ENCODE measurements at regions not wholly inside any gene's neighbourhood (a gene's known extent, or its start where the extent isn't known, plus 50 kb on each side); places are given as distances from the start of the nearest gene placed in this dataset.
"Not testable (repeated sequence)": the region's sequence is repeated elsewhere in the genome, so short reads cannot be mapped to it uniquely, and the experiment has no call there.

DNA sequence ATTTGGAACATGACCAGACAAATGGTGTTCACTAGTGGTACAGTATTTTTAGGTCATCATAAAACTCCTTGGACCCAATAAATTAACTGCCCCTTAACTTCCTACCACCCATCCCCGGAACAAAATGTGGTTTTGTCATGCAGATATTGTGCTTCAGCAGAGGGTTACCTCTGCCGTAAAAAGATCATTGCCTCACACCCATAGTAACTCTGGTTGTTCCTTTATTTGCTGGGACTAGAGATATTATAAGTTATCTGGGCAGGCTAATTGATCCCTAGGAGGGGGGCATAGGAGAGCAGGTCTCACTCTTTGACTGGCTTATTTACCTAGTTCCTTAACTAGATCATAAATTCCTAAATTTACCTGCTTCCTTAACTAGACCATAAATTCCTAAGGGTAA is 1343.9 kb upstream of the CHAC2 start:
- no peak for TF ChIP-seq POLR2A (IDR thresholded peaks at IDR 0.05)
- TF ChIP-seq, protein P1, sequence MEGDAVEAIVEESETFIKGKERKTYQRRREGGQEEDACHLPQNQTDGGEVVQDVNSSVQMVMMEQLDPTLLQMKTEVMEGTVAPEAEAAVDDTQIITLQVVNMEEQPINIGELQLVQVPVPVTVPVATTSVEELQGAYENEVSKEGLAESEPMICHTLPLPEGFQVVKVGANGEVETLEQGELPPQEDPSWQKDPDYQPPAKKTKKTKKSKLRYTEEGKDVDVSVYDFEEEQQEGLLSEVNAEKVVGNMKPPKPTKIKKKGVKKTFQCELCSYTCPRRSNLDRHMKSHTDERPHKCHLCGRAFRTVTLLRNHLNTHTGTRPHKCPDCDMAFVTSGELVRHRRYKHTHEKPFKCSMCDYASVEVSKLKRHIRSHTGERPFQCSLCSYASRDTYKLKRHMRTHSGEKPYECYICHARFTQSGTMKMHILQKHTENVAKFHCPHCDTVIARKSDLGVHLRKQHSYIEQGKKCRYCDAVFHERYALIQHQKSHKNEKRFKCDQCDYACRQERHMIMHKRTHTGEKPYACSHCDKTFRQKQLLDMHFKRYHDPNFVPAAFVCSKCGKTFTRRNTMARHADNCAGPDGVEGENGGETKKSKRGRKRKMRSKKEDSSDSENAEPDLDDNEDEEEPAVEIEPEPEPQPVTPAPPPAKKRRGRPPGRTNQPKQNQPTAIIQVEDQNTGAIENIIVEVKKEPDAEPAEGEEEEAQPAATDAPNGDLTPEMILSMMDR (IDR thresholded peaks at IDR 0.05) = no peak
- H3K27me3 ChIP-seq = no peaks in the 10 kb centered on the region
- no peaks in the 10 kb centered on the region for H3K4me1 ChIP-seq
- no peaks in the 10 kb centered on the region for H3K9me3 ChIP-seq
- no peak overlapping the region for H3K4me3 ChIP-seq
- no peaks in the 10 kb centered on the region for H3K36me3 ChIP-seq
- H3K27ac ChIP-seq = no peak overlapping the region
- no peak for DNase-seq
- intact Hi-C loops (cut with DNase I; ENCODE audit: low total_unique reads) = no loop called here

DNA sequence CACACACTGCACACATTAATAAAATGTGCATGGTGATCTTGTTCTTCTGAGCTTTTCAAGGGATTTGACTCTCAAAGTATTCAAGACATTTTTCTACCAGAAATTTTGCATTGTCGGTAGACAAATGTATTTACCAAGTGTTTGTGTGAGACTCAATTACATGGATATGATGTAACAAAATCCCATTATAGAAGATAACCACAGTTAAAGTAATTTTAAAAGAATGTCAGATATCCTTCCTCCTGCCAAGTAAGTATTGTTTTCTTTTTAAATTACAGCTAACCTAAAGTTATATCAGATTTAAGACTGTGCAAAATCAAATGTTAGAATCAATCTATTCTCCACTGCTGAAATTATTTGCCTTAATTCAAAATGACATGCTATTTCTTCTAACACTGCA is 1344.5 kb upstream of the CHAC2 start:
- no peaks in the 10 kb centered on the region for H3K36me3 ChIP-seq
- H3K27me3 ChIP-seq = no peaks in the 10 kb centered on the region
- intact Hi-C loops (cut with DNase I; ENCODE audit: low total_unique reads) = no loop called here
- no peaks in the 10 kb centered on the region for H3K4me1 ChIP-seq
- H3K9me3 ChIP-seq = no peaks in the 10 kb centered on the region
- H3K27ac ChIP-seq = no peak overlapping the region
- H3K4me3 ChIP-seq = no peak overlapping the region
- DNase-seq = no peak
- no peak for TF ChIP-seq POLR2A (IDR thresholded peaks at IDR 0.05)
- TF ChIP-seq, protein P1 (IDR thresholded peaks at IDR 0.05) = no peak

DNA sequence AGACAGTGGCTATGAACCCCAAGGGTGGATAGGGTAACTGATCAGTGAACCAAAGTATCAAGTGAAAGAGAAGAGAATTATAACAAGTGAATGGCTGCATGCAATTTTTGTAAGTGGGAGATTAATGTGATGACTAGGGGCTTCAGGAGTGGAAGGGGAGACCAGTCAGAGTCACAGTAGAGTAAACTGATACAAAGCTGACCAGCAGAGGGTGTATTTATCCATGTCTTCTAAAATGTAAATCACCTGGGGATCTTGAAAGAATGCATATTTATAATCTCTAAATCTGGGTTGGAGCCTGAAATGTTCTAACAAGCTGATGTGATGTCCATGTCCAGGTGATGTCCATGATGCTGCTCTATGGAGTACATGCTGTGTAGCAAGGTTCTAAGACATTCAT is 1351.3 kb upstream of the CHAC2 start:
- Histone ChIP-seq H3K27me3 (no peaks in the 10 kb centered on the region), H3K9me3 (no peaks in the 10 kb centered on the region), H3K4me3 (no peak overlapping the region), H3K36me3 (no peaks in the 10 kb centered on the region), H3K27ac (no peak overlapping the region), H3K4me1 (no peaks in the 10 kb centered on the region)
- TF ChIP-seq POLR2A (IDR thresholded peaks at IDR 0.05) = no peak
- TF ChIP-seq, protein P1 (IDR thresholded peaks at IDR 0.05) = no peak
- no peak for DNase-seq
- intact Hi-C loops (cut with DNase I; ENCODE audit: low total_unique reads) = no loop called here

DNA sequence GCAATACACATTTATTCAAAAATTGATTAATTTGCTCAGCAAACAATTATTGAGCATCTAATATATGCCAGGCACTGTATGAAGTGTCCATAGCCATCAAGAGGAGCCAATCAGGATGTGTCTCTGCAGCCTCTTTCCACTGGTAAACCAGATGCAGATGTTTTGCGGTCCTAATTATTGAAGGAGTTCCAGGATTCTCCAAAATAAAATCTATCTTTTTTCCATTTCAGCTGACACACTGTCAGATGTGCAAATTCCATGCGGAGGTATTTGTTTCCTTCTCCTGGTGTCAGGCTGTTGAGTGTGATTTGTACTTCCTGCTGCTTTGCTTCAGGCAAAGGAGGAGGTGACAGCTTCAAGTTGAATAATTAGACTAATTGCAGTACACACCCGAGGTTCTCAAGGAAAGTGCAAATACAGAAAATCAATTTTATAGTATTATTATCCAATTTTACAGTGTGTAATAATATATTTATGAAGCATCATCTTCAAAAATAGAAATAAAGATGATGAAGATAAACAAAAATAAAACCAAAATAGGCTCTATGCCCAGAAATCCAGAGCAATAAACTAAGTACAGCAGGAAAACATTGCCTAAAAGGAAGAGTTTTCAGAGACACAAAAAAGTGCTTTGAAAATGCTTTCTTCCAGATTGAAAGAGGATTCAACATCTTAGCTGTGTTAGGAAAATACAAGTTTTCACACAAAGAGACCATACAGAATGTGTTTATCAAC is 1352.9 kb upstream of the CHAC2 start:
- intact Hi-C loops (cut with DNase I; ENCODE audit: low total_unique reads) = no loop called here

DNA sequence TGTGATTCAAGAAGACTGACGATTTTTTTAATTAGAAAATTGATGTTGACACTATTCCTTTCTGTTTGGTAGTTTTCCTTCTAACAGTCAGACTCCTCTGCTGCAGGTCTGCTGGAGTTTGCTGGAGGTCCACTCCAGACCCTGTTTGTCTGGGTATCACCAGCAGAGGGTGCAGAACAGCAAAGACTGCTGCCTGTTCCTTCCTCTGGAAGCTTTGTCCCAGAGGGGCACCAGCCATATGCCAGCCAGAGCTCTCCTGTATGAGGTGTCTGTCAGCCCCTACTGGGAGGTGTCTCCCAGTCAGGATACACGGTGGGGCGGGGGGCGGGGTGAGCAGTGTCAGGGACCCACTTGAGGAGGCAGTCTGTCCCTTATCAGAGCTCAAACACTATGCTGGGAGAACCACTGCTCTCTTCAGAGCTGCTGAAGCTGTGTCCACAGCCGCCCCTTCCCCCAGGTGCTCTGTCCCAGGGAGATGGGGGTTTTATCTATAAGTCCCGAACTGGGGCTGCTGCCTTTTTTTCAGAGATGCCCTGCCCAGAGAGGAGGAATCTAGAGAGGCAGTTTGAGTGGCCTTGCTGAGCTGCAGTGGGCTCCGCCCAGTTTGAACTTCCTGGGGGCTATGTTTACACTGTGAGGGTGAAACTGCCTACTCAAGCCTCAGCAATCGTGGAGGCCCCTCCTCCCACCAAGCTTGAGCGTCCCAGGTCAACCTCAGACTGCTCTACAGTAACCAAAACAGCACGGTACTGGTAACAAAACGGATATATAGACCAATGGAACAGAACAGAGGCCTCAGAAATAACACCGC is 1358.1 kb upstream of the CHAC2 start:
- H3K27ac ChIP-seq; H3K4me3 ChIP-seq; H3K9me3 ChIP-seq; DNase-seq; H3K4me1 ChIP-seq; intact Hi-C loops (cut with DNase I; ENCODE audit: low total_unique reads); H3K36me3 ChIP-seq; H3K27me3 ChIP-seq: not testable (repeated sequence)

More for the DNA sequence above, 1352.9 kb upstream of the CHAC2 start:
- Histone ChIP-seq H3K36me3 (no peaks in the 10 kb centered on the region), H3K27me3 (no peaks in the 10 kb centered on the region), H3K9me3 (no peaks in the 10 kb centered on the region), H3K4me1 (no peaks in the 10 kb centered on the region), H3K27ac (no peak overlapping the region), H3K4me3 (no peak overlapping the region)
- no peak for TF ChIP-seq POLR2A (IDR thresholded peaks at IDR 0.05)
- DNase-seq = no peak

DNA sequence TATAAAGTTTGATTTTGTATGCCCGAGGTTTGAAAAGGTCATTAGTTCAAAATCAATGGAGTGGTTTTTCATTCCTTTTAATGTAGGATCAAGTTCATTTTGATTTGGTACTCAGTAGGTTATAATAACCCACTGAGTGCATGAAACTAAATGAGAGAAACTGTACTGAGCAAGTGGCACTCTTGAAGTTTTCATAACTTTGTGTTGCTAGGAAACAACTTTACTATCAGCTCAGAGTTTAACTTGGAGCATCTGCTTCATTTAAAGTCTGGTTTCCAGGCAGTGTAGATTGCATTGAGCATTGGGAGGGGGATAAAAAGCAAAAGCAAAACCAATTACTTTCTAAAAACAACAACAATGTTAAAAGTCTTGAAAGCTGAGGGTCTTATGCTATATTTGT is 1361.6 kb upstream of the CHAC2 start:
- H3K4me1 ChIP-seq = no peaks in the 10 kb centered on the region
- H3K36me3 ChIP-seq = no peaks in the 10 kb centered on the region
- TF ChIP-seq, protein P1 (IDR thresholded peaks at IDR 0.05) = no peak
- TF ChIP-seq POLR2A (IDR thresholded peaks at IDR 0.05) = no peak
- no peak overlapping the region for H3K4me3 ChIP-seq
- intact Hi-C loops (cut with DNase I; ENCODE audit: low total_unique reads) = no loop called here
- H3K27ac ChIP-seq = no peak overlapping the region
- H3K27me3 ChIP-seq = no peaks in the 10 kb centered on the region
- no peaks in the 10 kb centered on the region for H3K9me3 ChIP-seq
- no peak for DNase-seq
